HCT116 (cell line): ENCODE measurements at regions not wholly inside any gene's neighbourhood (a gene's known extent, or its start where the extent isn't known, plus 50 kb on each side); places are given as distances from the start of the nearest gene placed in this dataset.

Experiments
- ATAC-seq: fragments of 200-7000 bp; cut with Tn5 transposase; 2 replicates; pipeline ENCODE4 v1.9.1; 2020; ENCODE audit warnings: mild to moderate bottlenecking, moderate library complexity
- BruUV-seq: library from RNA; stranded (reverse); fragments of 400-500 nt; replicated peaks from 2 replicates; lab custom pipeline; 2021; lab: Mats Ljungman, UMichigan
- CTCF ChIA-PET: fragments of 300-600 bp; sonication (Branson Sonifier 250); formaldehyde crosslinking; loops from one replicate; lab custom pipeline; 2021; ENCODE audit warnings: antibody characterized with exemption; lab: Charles Lee
- POLR2A ChIA-PET: fragments of 300-600, 350-600 bp; sonication (Branson Sonifier 250); formaldehyde crosslinking; loops from one replicate; lab custom pipeline; 2021; ENCODE audit warnings: antibody characterized with exemption; lab: Charles Lee
- RAD21 ChIA-PET, 2 experiments: fragments of 300-600 bp; sonication (Branson Sonifier 250); formaldehyde crosslinking; loops; one replicate each; lab custom pipeline; 2023; ENCODE audit warnings: low total read pairs in 2 of 2; ENCODE audit not compliant: uncharacterized antibody in 2 of 2, unreplicated experiment in 2 of 2, low non-redundant PET in 1 of 2; lab: Charles Lee
- DNase-seq: peaks from one replicate; pipeline ENCODE4 v3.0.0-alpha.2; 2010; ENCODE audit warnings: low read depth, low spot score
- H2AFZ ChIP-seq: fragments of 200-600 bp; shearing (Covaris generic), sonication (generic); 2 replicates; pipeline ENCODE4 v1.6.1; 2017; ENCODE audit warnings: low read depth, mixed run types, mixed read lengths, antibody characterized with exemption, low read length; ENCODE audit not compliant: poor library complexity, severe bottlenecking
- H3K27ac ChIP-seq: 2 replicates; pipeline ENCODE4 v1.5.1; 2012; ENCODE audit warnings: low read depth, low read length
- H3K27me3 ChIP-seq: fragments of 200-600 bp; sonication (generic); 2 replicates; pipeline ENCODE4 v1.6.1; 2016; ENCODE audit warnings: mixed run types, low read length, mixed read lengths; ENCODE audit not compliant: insufficient read depth
- H3K36me3 ChIP-seq, 2 experiments: fragments of 200-500 bp in 1 of 2; fragments of 200-600 bp in 1 of 2; sonication (Bioruptor generic) in 1 of 2; sonication (generic) in 1 of 2; 2 replicates each; pipeline versions ENCODE4 v1.5.1 to v1.6.1; 2014 to 2016; ENCODE audit warnings: low read length in 2 of 2, inconsistent platforms in 1 of 2, mixed read lengths in 1 of 2, mixed run types in 1 of 2; ENCODE audit not compliant: insufficient read depth in 2 of 2, control insufficient read depth in 1 of 2
- H3K4me1 ChIP-seq, 2 experiments: fragments of 200-600 bp in 1 of 2; sonication (generic) in 1 of 2; 2 replicates each; pipeline versions ENCODE4 v1.5.1 to v1.6.1; 2012 to 2017; ENCODE audit warnings: low read length in 2 of 2, inconsistent platforms in 1 of 2, mild to moderate bottlenecking in 1 of 2, mixed read lengths in 1 of 2, mixed run types in 1 of 2, moderate library complexity in 1 of 2; ENCODE audit not compliant: insufficient read depth in 2 of 2, control insufficient read depth in 1 of 2
- H3K4me2 ChIP-seq: fragments of 200-600 bp; sonication (generic); 2 replicates; pipeline ENCODE4 v1.6.1; 2017; ENCODE audit warnings: mixed run types, low read length, mixed read lengths
- H3K4me3 ChIP-seq, 2 experiments: fragments of 200-600 bp in 1 of 2; sonication (generic) in 1 of 2; replicated peaks in 1 of 2; 2 replicates each; pipeline ENCODE4 v1.5.1; 2011 to 2016; ENCODE audit warnings: low read length in 2 of 2, control low read depth in 1 of 2, low read depth in 1 of 2, mild to moderate bottlenecking in 1 of 2, mixed read lengths in 1 of 2, mixed run types in 1 of 2
- H3K79me2 ChIP-seq: fragments of 200-600 bp; sonication (generic); 2 replicates; pipeline ENCODE4 v1.6.1; 2017; ENCODE audit warnings: mild to moderate bottlenecking, mixed run types, low read length, moderate library complexity, mixed read lengths; ENCODE audit not compliant: insufficient read depth
- H3K9ac ChIP-seq: fragments of 200-600 bp; sonication (generic); 2 replicates; pipeline ENCODE4 v1.6.1; 2016; ENCODE audit warnings: low read length, mixed read lengths
- H3K9me2 ChIP-seq: fragments of 200-600 bp; sonication (generic), shearing (Covaris generic); 2 replicates; pipeline ENCODE4 v1.6.1; 2017; ENCODE audit warnings: mixed run types, mild to moderate bottlenecking, moderate library complexity; ENCODE audit not compliant: insufficient read depth
- H3K9me3 ChIP-seq, 2 experiments: fragments of 200-500 bp in 1 of 2; fragments of 200-600 bp in 1 of 2; sonication (Bioruptor generic) in 1 of 2; sonication (generic) in 1 of 2; 2 replicates each; pipeline ENCODE4 v1.6.1; 2014 to 2017; ENCODE audit warnings: low read length in 2 of 2, mixed read lengths in 2 of 2, inconsistent platforms in 1 of 2, low read depth in 1 of 2, mild to moderate bottlenecking in 1 of 2, mixed run types in 1 of 2, moderate library complexity in 1 of 2; ENCODE audit not compliant: control insufficient read depth in 1 of 2, insufficient read depth in 1 of 2
- H4K20me1 ChIP-seq: fragments of 200-600 bp; sonication (generic), shearing (Covaris generic); 2 replicates; pipeline ENCODE4 v1.6.1; 2017; ENCODE audit warnings: mixed run types, mild to moderate bottlenecking, moderate library complexity; ENCODE audit not compliant: insufficient read depth
- ATF3 ChIP-seq: IDR thresholded peaks from 2 replicates; pipeline ENCODE4 v1.6.1; 2012
- EGR1 ChIP-seq: IDR thresholded peaks from 2 replicates; pipeline ENCODE4 v1.6.1; 2012; ENCODE audit warnings: low read depth
- EZH2phosphoT487 ChIP-seq: fragments of 200-600 bp; IDR thresholded peaks from 2 replicates; pipeline ENCODE4 v1.6.1; 2018; ENCODE audit warnings: antibody characterized with exemption, borderline replicate concordance
- JUND ChIP-seq: IDR thresholded peaks from 2 replicates; pipeline ENCODE4 v1.6.1; 2012
- POLR2A ChIP-seq: IDR thresholded peaks from 2 replicates; pipeline ENCODE4 v1.7.0; 2011; ENCODE audit warnings: borderline replicate concordance; ENCODE audit not compliant: insufficient read depth, insufficient read length; ENCODE audit errors: extremely low read depth
- POLR2AphosphoS5 ChIP-seq: IDR thresholded peaks from 2 replicates; pipeline ENCODE4 v1.6.1; 2011; ENCODE audit warnings: mild to moderate bottlenecking, low read depth, low read length, moderate library complexity
- SP1 ChIP-seq: IDR thresholded peaks from 2 replicates; pipeline ENCODE4 v1.6.1; 2012; ENCODE audit warnings: low read depth
- TCF7L2 ChIP-seq: IDR thresholded peaks from 2 replicates; pipeline ENCODE4 v1.7.0; 2011; ENCODE audit warnings: borderline replicate concordance, inconsistent platforms; ENCODE audit not compliant: insufficient read depth, insufficient read length; ENCODE audit errors: extremely low read depth
- YY1 ChIP-seq: IDR thresholded peaks from 2 replicates; pipeline ENCODE4 v1.6.1; 2011; ENCODE audit warnings: low read length, low read depth, moderate library complexity, mild to moderate bottlenecking; ENCODE audit not compliant: insufficient replicate concordance; ENCODE audit errors: extremely low read depth
- ZFX ChIP-seq: fragments of 450-650 bp; IDR thresholded peaks from 2 replicates; pipeline ENCODE4 v1.6.1; 2017
- intact Hi-C: fragments of 100-400 bp; cut with micrococcal nuclease; formaldehyde crosslinking; loops from 2 replicates; pipeline ENCODE4 v1.10.0; 2022
- TF ChIP-seq, protein P1 (sequence below): IDR thresholded peaks from 2 replicates; pipeline ENCODE4 v1.6.1; 2012; ENCODE audit warnings: low read depth

DNA sequence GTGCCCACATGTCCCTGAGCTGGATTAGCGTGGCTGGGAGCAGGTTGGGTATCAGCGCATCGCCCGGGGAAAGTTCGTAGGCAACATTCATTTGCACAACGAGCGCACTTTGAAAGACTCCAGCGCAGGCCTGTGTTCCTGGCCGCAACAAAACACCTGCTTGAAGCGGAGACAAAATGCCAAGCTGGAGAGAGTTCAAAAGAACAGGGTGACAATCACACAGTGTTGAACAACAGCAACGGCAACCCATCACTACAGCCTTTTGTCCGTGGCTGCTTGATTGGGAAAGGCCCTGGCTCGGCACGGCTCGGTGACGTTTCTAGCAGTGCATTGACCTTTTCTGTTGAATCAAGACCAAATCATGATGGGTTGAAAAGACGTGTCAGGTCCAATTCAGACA is 336.3 kb downstream of the IRX1 start:
- H3K79me2 ChIP-seq = no peaks in the 10 kb centered on the region
- ATAC-seq = no peak
- H2AFZ ChIP-seq = no peak overlapping the region

More for the DNA sequence above, 336.3 kb downstream of the IRX1 start:
- TF ChIP-seq ATF3 (no peak), YY1 (no peak), EZH2phosphoT487 (no peak), POLR2AphosphoS5 (no peak), ZFX (no peak), EGR1 (no peak), TCF7L2 (no peak), POLR2A (no peak), SP1 (no peak), JUND (no peak)
- TF ChIP-seq, protein P1, sequence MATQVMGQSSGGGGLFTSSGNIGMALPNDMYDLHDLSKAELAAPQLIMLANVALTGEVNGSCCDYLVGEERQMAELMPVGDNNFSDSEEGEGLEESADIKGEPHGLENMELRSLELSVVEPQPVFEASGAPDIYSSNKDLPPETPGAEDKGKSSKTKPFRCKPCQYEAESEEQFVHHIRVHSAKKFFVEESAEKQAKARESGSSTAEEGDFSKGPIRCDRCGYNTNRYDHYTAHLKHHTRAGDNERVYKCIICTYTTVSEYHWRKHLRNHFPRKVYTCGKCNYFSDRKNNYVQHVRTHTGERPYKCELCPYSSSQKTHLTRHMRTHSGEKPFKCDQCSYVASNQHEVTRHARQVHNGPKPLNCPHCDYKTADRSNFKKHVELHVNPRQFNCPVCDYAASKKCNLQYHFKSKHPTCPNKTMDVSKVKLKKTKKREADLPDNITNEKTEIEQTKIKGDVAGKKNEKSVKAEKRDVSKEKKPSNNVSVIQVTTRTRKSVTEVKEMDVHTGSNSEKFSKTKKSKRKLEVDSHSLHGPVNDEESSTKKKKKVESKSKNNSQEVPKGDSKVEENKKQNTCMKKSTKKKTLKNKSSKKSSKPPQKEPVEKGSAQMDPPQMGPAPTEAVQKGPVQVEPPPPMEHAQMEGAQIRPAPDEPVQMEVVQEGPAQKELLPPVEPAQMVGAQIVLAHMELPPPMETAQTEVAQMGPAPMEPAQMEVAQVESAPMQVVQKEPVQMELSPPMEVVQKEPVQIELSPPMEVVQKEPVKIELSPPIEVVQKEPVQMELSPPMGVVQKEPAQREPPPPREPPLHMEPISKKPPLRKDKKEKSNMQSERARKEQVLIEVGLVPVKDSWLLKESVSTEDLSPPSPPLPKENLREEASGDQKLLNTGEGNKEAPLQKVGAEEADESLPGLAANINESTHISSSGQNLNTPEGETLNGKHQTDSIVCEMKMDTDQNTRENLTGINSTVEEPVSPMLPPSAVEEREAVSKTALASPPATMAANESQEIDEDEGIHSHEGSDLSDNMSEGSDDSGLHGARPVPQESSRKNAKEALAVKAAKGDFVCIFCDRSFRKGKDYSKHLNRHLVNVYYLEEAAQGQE = no peak
- H3K9ac ChIP-seq = no peak overlapping the region
- ChIA-PET CTCF (no interaction called here), POLR2A (no interaction called here), RAD21 (no interaction called here)
- H3K4me2 ChIP-seq = no peak overlapping the region
- intact Hi-C loops = no loop called here
- peaks cover 8 to 27% of the 10 kb centered on the region in 2 experiments; a peak in 2 of 4 replicates for H3K9me3 ChIP-seq
- DNase-seq = no peak
- H3K27ac ChIP-seq = no peak overlapping the region
- BruUV-seq = no TSS peak
- H3K4me1 ChIP-seq = no peaks in the 10 kb centered on the region
- H3K27me3 ChIP-seq = no peaks in the 10 kb centered on the region
- no peaks in the 10 kb centered on the region for H3K36me3 ChIP-seq
- H3K4me3 ChIP-seq = no peak overlapping the region
- H3K9me2 ChIP-seq = no peaks in the 10 kb centered on the region
- no peaks in the 10 kb centered on the region for H4K20me1 ChIP-seq
